Stimulated activated CD4-positive, alpha-beta T cell treated with anti-CD3 and anti-CD28 coated beads, Interleukin-15, amount 100 ng/mL, for 24 hours (primary cell): ENCODE measurements at regions not wholly inside any gene's neighbourhood (a gene's known extent, or its start where the extent isn't known, plus 50 kb on each side); places are given as distances from the start of the nearest gene placed in this dataset.
"Not testable (repeated sequence)": the region's sequence is repeated elsewhere in the genome, so short reads cannot be mapped to it uniquely, and the experiment has no call there.

ENCODE experiments used
- DNase-seq: peaks from one replicate; pipeline ENCODE4 v3.0.0-alpha.2; 2020

DNA sequence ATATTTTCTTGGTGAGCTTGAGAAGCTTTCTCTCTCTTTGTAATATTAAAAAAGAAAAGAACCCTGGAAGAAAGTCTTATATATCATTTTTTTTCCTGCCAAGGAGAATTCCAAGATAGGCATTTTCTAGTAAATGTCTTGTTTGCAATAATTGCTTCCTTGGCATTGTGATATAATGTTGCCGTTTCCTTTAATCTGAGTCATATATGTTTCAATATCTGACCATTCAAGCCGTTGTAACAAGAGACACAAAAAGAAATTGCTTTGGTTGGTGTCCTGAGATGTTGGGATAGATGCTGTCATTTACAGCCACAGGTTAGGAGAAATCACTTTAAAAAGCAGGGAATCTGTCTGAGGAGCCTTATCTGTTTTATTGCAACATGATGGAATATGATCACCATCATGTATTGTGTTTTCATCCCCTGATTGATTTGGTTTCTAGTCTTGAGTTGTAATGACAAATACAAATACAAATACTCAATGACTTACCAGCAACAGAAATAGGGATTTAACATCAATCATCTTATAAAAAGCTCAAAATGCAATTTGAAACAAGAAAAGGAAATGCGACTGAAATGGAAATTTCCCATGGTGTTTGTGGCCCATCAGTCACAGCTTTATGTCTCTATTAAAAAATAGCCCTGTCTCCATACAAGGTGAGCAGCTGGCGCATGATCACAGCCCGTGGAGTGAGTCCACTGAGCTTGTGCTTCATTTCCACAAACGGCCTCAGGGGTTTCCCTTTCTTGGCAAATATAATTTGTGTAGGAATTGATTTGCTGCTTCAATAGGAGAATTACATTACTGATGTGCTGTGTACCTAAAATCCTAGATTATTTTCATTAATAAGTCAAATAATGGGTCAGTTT is 250.1 kb upstream of the TRPC7 start:
- no peak for DNase-seq

DNA sequence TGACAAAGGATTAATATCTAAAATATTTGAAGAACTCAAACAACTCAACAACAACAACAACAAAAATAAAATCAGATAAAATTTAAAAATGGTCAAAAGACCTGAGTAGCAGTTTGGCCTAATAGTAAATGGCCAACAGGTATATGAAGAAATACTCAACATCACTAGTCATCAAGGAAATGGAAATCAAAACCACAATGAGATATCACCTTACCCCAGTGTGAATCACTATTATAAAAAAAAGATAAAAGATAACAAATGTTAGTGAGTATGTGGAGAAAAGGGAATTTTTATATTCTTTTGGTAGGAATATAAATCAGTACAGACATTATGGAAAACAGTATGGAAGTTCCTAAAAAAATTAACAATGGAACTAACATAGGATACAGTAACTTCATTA is 247.9 kb upstream of the TRPC7 start:
- no peak for DNase-seq

DNA sequence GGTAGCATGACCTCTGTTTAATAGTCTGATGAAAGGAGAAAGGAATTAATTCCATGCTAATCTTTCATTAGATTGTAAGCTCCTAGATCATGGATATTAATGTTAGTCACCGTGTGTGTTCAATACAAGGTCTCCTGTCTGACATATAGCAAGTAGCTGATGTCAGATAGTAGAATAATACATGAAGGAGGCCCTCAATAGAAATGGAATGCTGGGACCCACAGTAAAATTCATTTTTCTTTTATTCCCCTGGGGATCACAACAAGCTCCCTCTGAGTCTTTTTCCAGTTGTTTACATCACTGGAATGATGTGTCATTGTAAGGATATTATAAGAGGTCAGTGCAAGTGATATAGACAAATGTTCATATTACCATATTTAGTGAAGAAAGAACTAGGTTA is 240.3 kb upstream of the TRPC7 start:
- DNase-seq, result no peak

DNA sequence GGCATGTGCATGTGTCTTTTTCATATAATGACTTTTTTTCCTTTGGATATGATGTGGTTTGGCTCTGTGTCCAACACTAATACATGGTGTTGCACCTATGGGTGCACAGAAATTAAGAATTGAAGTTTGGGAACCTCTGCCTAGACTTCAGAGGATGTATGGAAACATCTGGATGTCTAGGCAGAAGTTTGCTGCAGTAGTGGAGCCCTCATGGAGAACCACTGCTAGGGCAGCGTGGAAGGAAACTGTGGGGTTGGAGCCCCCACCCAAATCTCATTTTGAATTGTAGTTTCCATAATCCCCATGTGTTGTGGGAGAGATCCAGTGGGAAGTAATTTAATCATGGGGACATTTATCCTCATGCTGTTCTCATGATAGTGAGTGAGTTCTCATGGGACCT is 235.0 kb upstream of the TRPC7 start:
- no peak for DNase-seq

DNA sequence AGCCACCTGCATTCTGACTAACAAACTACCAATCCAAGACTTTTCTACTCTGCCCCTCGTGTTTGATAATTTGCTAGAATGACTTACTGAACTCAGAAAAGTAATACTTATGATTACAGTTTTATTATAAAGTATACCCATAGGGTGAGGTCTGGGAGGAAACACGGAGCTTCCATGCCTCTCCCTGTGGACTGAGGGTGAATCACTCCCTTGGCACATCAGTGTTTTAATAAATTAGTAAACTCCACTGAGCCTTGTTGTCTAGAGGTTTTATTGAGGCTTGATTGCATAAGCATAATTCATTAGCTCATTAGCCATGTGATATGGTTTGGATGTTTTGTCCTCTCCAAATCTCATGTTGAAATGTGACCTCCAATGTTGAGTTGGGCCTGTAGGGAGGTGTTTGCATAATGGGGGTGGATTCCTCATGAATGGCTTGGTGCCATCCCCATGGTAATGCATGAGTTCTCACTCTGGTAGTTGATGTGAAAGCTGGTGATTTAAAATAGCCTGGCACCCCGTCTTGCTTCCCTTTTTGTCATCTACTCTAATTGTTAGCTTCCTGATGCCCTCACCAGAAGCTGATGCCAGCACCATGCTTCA is 233.6 kb upstream of the TRPC7 start:
- DNase-seq, result no peak

DNA sequence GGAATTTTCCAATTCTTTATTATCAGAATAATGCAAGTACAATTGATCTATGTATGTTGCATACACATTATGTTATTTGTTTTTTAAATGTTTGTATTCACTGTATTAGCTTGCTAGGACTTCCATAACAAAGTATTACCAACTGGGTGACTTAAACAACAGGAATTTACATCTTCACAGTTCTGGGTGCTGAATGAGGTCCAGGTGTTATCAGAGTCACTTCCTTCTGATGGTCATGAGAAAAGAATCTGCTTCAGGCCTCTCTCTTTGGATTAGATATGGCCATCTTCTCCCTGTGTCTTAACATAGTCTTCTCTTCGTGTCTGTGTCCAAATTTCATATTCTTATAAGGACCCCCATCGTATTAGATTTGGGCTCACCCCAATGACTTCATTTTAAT is 229.1 kb upstream of the TRPC7 start:
- no peak for DNase-seq

DNA sequence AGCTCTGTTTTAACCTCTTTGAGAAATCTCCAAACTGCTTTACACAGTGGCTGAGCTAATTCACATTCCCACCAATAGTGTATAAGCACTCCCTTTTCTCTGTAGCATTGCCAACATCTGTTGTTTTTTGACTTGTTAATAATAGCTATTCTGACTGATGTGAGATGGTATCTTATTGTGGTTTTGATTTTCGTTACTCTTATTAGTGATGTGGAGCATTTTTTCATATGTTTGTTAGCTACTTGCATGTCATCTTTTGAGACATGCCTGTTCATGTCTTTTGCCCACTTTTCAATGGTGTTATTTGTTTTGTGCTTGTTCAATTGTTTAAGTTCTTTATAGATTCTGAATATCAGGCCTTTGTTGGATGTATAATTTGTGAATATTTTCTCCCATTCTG is 225.2 kb upstream of the TRPC7 start:
- DNase-seq, result no peak

DNA sequence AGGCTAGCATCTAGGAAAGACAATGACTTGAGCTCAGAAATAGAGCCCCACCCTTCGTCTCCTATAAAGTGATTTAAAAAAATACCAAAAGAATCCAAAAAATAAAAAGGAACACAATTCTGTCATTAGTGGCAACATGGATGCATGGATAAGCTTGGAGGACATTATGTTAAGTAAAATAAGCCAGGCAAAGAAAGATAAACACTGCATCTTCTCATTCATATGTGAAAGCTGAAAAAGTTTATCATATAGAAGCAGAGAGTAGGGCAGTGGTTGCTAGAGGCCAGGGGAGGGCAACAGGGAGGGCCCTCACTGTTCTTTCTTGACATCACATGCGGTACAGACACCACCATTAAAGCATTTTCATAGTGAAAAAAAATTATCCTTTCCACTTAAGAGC is 220.9 kb upstream of the TRPC7 start:
- DNase-seq, result no peak

DNA sequence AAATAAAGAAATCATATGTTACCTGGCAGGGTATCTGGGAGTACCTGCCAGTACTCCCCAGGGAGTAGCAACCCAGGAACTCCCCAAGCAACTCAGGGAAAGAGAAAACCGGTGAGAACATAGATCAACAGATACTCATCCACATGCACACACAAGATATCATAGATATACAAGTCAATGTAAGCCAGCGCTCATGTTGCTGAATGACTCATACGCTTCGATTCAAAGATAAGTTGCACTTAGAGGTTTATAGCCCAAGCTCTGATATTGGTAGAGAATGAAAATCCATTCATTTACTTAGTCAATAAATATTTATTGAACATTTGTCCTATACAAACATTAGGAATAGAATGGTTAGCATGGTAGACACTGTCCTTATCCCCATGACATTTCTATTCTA is 219.1 kb upstream of the TRPC7 start:
- DNase-seq, result no peak

DNA sequence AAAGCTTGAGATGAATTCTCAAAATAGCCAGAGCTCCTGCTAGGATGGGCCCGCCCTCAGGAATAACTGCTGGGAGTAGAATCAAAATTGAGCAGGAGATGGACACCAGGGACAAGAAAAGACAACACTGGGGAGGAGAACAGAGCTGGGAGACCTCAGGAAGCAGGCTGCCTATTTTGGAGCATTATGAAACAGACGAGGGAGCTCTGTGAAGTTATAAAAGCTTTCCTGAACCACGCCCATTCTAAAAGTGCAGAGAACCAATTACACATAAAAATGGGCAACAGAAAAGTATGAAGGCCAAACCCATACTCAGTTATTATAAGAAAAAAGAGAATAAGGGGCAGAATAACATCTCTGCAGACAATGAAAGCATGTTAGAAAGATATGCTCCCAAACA is 213.9 kb upstream of the TRPC7 start:
- DNase-seq, result no peak

DNA sequence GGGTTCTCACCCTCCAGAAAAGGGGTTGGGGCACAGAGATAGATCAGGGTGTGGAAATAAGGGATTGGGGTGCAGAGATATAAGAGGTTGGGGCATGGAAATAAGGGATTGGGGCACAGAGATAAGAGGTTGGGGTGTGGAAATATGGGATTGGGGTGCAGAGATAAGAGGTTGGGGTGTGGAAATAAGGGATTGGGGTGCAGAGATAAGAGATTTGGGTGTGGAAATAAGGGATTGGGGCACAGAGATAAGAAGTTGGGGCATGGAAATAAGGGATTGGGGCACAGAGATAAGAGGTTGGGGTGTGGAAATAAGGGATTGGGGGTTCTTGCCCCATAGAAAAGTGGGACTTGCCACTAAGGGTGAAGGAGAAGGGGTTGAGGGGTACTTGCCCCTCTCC is 204.5 kb upstream of the TRPC7 start:
- DNase-seq, result not testable (repeated sequence)

DNA sequence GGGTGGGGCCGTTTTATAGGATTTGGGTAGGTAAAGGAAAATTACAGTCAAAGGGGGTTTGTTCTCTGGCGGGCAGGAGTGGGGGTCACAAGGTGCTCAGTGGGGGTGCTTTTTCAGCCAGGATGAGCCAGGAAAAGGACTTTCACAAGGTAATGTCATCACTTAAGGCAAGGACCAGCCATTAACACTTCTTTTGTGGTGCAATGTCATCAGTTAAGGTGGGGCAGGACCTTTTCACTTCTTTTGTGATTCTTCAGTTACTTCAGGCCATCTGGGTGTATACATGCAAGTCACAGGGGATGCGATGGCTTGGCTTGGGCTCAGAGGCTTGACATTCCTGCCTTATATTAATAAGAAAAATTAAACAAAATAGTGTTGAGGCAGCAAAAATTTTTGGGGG is 200.1 kb upstream of the TRPC7 start:
- DNase-seq, result not testable (repeated sequence)

DNA sequence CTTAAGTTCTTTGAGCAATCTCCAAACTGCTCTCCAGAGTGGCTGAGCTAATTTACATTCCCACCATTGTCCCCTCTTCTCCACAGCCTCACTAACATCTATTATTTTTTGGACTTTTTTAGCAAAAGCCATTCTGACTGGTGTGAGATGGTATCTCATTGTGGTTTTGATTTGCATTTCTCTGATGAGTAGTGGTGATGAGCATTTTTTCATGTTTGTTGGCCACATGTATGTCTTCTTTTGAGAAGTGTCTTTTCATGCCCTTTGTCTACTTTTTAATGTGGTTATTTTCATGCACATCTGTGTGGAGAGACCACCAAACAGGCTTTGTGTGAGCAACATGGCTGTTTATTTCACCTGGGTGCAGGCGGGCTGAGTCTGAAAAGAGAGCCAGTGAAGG is 199.7 kb upstream of the TRPC7 start:
- DNase-seq, result not testable (repeated sequence)

DNA sequence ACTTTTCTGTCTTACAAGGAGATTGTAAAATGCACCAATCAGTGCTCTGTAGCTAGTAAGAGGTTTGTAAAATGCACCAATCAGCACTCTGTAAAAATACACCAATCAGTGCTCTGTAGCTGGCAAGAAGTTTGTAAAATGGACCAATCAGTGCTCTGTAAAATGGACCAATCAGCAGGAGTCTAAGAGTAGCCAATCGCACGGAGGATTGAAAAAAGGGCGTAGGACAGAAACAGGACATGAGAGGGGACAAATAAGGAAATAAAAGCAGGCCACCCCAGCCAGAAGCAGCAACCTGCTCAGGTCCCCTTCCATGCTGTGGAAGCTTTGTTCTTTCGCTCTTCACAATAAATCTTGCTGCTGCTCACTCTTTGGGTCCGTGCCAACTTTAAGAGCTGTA is 199.1 kb upstream of the TRPC7 start:
- DNase-seq, result not testable (repeated sequence)

DNA sequence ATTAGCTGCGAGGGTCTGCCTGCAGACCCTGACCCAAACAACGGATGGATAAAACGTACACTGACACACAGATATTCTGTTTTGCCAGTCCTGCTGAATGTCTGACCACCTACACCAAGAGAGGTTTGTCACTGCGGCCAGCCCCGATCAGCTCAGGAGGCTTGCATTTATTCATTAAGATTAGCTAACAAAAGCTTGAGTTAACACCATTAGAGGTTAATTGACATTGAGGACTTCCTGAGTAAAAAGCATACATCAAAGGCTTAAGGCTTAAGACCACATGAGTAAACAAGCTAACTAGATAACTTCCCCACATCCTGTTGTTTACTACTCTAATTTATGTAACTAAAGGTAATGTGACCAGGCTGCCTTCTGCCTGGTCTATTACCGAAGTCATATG is 198.1 kb upstream of the TRPC7 start:
- no peak for DNase-seq

DNA sequence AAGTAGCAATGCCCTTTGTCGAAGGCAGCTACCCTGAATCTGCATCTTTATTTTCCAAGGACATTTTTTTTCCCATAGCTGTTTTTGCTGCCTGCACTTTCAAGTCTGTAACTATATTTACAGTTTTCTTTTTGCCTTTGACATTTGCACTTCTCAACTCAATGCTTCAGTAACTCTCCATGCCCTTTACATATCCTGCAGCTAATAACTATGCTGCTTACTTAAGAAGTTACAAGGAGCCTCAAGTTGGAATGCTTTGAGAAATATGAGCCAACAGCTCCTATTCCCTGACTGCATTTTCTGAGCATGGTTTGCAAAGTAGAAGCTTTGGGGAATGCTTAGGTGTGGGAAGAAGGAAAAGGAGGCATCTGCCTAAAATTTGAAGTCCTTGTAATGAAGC is 194.8 kb upstream of the TRPC7 start:
- DNase-seq, result no peak

DNA sequence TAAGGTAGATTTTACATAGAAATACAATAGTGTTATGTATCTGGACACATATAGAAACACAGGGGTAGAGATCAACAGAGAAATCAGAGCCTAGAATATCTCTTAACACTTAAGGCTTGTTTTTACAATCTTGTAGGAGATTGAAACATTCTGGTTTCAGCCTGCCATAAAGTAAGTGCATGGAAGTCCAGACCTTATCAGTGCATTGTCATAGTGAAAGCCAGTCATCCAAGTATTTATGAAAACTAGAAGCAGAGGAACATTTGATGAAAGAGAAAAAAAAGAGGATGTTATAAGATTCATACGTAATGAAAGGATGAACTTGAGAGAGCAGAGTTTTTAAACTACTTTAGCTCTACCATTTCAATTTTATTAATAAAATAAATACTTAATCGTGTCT is 194.3 kb upstream of the TRPC7 start:
- DNase-seq, result no peak

DNA sequence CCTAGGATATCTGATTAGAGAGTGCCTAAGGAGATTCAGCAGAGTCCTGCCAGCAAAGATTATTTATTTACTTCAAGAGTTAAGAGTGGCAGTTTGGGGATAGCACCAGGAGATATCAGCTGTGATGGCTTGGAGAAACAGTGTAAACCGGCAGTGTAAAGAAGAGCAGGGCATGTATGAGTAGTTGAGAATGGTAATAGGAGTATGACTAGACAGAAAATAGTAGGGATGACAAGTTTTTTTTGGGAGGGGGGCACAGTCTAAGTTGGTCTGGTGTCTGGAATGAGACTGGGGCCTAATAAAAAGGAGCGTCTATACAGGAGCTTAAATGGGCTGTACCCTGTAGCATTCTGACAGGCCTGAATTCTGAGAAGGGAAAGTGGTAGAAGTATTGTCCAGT is 181.8 kb upstream of the TRPC7 start:
- not testable (repeated sequence) for DNase-seq

DNA sequence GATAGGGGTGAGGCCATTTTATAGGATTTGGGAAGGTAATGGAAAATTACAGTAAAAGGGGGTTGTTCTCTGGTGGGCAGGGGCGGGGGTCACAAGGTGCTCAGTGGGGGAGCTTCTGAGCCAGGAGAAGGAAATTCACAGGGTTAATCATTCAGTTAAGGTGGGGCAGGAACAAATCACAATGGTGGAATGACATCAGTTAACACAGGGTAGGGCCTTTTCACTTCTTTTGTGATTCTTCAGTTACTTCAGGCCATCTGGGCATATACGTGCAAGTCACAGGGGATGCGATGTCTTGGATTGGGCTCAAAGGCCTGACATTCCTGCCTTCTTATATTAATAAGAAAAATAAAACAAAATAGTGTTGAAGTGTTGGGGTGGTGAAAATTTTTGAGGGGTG is 181.1 kb upstream of the TRPC7 start:
- DNase-seq, result not testable (repeated sequence)

DNA sequence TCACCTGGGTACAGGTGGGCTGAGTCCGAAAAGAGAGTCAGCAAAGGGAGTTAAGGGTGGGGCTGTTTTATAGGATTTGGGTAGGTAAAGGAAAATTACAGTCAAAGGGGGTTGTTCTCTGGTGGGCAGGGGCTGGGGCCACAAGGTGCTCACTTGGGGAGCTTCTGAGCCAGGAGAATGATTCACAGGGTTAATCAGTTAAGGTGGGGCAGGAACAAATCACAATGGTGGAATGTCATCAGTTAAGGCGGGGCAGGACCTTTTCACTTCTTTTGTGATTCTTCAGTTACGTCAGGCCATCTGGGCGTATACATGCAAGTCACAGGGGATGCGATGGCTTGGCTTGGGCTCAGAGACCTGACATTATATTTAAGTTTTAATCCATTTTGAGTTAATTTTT is 179.7 kb upstream of the TRPC7 start:
- not testable (repeated sequence) for DNase-seq

DNA sequence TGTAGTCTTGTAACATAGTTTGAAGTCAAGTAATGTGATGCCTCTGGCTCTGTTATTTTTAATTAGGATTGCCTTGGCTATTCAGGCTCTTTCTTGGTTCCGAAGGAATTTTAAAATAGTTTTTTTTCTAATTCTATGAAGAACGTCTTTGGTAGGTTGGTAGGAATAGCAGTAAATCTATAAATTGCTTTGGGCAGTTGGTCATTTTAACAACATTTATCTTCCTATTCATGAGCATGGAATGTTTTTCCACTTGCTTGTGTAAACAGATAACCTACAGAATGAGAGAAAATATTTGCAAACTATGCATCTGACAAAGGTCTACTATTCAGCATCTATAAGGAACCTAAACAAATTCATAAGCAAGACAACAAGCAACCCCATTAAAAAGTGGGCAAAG is 173.2 kb upstream of the TRPC7 start:
- no peak for DNase-seq

DNA sequence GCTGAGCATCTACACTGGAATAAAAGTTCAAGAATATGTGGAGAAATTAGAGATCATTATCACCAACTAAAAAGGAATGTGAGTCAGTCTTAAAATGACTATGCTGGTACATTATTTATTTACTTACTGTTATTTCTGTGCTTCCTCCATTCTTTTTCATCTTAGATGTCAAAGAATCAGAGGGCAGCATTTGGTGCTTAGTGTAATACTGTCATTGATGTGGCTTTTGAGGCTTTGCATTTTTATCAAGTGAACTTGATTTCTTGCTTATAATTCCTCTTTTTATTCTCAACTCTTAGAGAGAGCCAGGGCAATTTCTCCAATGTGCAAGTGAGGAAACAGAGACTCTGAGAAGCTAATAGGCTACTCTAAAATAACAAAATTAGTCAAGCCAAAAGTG is 163.7 kb upstream of the TRPC7 start:
- no peak for DNase-seq

DNA sequence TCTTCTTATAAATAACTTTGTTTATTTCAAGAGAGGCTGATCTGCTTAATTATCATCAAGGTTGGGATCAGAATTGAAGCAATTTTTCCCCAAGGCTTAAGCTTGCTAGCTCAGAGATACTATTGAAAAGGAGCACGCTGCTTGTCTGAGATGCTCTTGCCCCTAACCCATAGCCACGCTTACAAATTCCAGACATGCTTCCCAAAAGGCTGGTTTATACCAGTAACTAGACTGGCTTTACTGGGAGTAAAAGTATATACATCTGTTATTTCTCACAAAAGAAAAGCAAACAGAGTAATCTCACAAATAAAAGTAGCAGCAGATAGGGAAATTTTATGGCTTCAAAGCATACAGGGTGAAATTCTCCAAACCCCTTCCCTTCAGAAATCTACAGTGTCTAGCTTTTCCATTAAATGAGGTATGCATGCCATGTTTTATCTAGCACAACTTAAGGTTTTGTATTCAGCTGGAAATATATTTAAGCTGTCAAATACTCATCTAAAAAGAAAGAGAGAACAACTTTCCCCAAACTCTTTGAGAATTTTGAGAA is 163.2 kb upstream of the TRPC7 start:
- DNase-seq, result no peak

DNA sequence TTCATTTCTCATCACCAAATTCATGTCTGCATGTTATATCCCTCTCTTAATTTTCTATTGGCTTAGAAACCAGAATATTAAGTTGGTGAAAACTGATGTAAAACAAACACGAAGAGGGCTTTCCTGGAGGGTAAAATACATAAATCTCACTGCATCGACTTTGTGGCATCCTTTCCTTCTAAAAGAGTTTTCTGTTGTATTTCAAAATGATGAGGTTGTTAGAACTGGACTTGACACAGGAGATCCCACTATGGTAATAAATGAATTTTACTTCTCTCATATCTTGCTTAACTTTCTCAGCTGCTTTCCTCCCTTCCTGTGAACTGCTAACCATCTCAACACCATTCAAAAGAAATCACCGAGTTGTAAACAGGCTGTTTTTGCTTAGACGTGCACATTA is 162.0 kb upstream of the TRPC7 start:
- DNase-seq, result no peak

DNA sequence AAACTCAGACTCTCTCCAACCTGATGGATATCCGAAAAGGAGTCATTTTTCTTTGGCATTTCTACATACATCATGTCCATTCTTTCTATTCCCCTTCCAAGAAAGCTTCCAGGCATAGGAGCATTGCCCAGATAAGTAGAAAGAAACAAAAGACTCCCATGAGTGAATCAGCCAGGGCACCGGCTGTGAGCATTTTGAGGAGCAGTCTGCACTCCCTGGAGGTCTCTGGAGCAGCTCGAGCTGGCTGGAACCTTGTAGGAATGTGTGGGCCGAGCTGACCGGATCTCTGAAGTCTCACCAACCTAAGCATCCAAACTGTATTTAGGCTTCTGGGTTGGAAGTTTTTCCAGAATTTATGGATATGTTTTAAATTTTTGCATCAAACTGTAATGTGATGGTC is 161.4 kb upstream of the TRPC7 start:
- no peak for DNase-seq
